HG02970 (cell line): ENCODE measurements at regions not wholly inside any gene's neighbourhood (a gene's known extent, or its start where the extent isn't known, plus 50 kb on each side); places are given as distances from the start of the nearest gene placed in this dataset.

Source experiments
- ATAC-seq: cut with Tn5 transposase; IDR thresholded peaks from one replicate; pipeline ENCODE4 v1.9.1; 2021; ENCODE audit warnings: mild to moderate bottlenecking, moderate library complexity, moderate number of reproducible peaks; ENCODE audit not compliant: unreplicated experiment, low FRiP score

DNA sequence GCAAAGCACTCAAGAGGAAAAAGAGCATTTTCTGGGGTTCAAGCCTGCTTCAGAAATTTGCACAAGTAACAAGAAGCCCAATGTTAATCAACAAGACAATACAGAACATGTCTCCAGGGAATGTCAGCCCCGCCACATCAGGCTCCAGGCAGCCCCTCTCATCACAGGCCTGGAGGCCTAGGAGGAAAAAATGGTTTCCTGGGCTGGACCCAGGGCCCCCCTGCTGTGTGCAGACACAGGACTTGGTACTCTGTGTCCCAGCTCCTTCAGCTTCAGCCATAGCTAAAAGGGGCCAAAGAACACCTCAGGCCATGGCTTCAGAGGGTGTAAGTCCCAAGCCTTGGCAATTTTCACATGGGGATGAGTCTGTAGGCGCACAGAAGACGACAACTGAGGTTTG, 802.9 kb upstream of the KLHL29 start:
- ATAC-seq = no peak

DNA sequence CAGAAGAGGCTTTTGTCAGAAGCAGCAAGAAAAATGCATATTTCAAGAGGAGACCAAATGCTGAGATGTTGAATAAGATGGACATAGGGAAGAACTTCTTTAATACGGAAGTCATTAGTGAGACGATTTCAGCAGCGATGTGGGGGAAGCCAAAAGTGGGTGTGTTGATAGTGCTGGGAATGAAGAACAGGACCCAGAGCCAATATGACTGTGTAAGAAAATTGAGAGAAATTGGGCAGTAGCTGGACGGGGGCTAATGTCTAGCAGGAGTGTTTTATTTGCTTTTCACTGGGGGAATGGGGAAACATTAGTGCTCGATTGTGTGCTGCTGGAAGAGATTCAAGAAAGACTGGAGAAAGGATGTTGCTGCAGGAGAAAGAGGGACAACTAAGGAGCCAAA, 788.7 kb upstream of the KLHL29 start:
- ATAC-seq = no peak

DNA sequence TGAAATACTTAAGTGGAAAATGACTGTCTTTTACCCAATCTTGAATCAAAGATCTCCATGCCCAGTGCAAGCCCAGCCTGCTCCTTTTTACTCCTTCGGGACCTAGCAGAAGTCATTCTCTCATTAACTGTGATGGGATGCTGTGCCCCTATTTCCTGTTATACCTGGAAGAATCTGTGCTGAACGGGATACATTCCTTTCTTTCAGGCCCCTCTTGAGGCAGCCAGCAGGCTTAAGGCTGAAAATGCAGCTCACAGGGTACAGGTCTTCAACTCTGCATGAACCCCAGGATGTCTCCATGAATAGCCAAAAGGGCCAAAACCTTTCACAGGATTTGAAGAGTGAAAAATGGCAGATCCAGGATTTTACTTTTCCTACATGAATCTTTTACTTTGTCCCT, 784.8 kb upstream of the KLHL29 start:
- no peak for ATAC-seq

DNA sequence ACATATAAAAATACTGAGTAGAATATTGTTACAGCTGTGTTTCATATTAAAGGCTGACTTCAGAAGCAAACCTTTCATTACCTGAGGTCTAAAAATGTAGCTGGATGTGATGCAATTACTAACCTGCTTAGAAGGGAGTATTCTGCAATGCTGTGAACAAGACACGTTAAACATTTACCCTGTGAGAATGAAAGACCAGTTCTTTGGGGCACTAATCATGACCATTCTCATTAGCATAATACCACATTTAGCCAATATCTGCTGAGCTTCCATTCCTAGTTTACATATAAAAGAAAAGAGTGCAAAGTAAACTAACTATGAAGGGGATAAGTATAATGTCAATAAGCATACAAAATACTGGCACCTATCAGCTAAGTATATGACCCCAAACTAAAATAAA, 784.0 kb upstream of the KLHL29 start:
- ATAC-seq = no peak

DNA sequence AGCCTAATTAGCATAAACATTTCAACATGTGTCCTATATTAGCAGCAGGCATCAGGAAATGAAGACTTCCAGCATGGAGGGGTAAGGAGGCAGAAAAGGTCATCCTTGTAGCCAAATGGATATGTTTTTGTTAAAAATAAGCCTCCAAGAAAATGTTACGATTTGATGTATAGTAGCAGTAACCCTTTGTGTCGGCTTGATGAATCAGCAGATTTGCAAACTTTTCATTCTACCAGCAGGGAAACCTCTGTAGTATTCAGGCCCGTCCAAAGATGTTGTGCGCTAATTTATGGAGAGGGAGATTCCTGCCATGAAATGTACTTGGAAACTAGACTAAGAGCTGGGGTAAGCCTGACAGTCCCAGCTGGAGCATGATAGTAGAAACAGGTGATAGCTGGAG, 780.8 kb upstream of the KLHL29 start:
- no peak for ATAC-seq

DNA sequence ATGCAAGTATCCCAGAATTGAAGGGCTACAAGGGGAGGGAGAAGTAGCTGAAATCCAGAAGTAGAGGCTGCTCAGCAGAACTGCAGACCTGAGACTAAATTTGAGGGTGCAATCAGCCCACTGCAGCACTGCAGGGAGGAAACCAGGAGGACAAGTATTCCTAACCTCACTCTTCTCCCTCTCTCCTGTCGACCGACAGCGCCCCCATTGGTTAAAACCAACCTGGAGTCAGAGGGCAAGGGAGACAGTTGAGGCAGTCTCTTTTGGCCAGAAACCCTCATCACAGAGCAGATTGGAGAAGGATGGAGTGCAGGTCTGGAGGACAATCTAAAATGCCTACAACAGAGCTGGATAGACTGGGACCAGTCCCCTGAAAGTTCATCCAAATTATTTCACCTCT, 768.9 kb upstream of the KLHL29 start:
- ATAC-seq = no peak

DNA sequence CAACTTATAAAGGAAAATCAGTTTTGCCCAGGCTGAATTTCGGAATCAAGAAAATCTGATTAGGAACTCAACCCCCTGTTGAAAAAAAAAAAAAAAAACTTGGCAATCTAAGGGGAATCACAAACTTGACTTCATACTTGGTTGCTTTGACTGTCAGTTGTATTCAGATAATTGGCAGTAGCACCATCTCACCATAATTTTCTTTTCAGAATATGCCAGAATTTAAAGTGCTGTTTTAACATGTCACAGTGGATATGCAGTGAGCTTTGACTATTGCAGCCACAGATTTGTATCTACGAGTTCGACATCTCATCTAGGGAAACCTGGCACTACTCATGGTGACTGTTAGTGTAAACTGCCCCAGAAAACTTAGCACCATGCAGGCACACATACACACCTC, 761.4 kb upstream of the KLHL29 start:
- ATAC-seq = no peak

DNA sequence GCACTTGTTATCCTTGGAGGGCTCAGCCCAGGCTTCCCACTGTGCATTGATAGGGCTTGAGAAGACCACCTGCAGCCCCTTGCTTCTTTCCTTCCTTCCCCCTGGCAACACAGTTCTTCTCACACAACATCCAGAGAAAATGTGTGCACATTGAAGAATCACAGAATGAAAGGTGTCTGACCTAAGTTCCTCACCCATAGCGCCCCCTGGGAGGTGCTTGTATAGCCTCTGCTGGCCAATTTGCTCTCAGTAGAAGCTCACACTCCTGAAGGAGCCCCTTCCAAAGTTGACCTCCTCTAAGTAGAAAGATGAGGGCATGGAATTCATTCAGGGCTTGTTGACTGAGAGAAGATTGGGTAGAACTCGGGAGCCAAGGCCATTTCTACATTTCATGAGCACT, 758.4 kb upstream of the KLHL29 start:
- no peak for ATAC-seq

DNA sequence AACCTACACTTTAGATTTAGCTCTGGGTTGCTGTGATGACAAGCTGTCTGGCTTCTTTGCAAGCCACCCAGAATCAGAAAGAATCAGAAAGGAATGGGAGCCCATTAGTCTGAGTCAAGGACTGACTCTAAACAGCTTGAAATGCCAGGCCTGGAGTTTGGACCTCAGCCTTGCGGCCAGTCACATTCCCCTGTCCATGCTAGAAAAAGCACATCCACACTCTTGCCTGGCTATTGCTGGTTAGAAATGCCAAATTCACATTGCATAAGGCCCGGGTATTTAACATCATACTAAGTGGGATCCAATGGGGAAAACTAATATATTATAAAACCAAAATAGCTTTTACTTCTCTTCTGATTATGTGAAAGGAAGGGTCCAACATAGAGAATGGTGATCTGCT, 756.8 kb upstream of the KLHL29 start:
- ATAC-seq = no peak

DNA sequence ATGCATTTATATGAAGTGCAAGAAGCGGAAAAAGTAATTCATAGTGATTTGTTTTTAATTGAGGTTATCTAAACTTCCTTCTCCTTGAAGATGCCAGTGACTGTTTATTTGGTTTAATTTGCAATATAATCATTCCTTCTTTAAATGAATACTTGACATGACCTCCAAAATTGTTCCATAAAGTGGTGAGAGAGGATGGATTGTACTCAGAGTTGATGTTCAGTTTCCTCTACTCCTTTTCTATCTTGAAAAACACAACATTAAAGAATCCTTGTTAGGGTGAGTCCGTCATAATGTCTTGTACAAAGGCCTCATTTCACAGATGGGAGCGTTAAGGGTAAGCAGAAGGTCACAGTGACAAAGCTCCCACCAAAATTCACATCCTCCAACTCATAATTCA, 756.1 kb upstream of the KLHL29 start:
- no peak for ATAC-seq

DNA sequence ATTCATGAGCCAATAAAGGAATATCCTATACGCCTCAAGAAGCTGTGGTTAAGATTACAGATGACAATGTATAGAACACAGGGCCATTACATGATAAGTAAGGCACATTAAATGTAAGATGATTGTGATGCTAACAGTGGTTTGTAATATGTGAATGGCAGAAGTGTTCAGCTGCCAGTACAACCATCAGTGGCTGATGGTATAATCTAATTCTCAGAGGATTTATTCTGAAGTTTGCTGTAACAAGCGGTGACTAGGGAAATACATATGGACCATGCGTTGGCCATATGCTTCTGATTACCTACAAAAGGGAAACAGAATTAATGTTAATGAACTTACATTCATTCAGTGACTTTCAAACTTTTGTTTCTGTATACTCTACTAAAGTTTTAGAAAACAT, 750.8 kb upstream of the KLHL29 start:
- ATAC-seq = no peak

DNA sequence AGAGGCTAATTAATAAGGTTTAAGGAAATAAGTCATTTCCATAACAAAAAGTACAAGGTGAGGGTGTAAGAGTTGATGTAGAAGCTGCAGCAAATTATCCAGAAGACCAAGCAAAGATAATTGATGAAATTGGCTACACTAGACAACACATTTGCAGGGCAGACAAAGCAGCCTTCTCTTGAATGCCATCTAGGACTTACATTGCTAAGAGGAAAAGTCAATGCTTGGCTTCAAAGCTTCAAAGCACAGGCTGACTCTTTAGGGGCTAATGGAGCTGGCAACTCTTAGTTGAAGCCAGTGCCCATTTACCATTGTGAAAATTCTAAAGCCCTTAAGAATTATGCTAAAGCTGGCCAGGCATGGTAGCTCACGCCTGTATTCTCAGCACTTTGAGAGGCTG, 728.6 kb upstream of the KLHL29 start:
- no peak for ATAC-seq

DNA sequence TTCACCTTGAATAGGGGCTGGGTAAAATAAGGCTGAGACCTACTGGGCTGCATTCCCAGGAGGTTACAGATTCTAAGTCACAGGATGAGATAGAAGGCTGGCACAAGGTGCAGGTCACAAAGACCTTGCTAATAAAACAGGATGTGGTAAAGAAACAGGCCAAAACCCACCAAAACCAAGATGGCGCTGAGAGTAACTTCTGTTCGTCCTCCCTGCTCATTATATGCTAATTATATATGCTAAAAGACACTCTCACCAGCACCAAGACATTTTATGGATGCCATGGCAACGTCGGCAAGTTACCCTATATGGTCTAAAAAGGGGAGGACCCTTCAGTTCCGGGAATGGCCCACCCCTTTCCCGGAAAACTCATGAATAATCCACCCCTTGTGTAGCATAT, 711.5 kb upstream of the KLHL29 start:
- no peak for ATAC-seq

DNA sequence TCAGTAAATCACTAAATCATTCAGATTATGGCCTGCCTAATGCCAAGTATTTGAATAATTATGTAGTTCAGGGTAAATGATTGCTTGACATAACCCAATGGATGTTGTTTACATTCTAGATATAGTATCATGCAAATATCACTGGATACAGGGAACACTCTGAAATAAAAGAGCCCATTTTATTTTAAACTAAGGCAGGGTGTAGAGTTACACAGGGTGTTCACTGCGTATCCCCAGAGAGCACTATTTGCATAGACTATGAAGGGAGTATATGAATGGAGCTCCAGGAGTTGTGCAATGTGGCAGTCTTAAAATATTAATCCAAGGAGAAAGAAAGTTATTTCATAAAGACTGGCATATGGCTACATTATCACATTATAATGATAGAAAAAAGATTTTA, 701.1 kb upstream of the KLHL29 start:
- no peak for ATAC-seq

DNA sequence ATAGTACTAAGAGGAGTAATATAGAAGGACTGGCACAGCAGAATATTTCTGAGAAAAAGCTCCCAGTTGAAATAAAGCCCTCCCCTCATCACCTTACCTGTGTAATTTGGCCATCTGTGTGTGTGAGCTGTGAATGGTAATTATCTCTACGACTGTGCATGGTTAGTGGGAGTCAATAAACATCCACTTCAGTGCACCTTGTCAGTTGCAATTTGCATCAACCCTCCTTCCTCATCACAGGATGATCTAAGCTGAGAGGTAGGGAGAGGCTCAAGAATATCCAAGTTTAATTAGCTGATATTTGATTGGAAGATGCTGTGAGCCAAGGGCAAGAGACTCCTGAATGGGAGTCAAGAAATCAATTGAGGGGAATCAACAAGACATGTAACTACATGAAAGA, 694.9 kb upstream of the KLHL29 start:
- no peak for ATAC-seq

DNA sequence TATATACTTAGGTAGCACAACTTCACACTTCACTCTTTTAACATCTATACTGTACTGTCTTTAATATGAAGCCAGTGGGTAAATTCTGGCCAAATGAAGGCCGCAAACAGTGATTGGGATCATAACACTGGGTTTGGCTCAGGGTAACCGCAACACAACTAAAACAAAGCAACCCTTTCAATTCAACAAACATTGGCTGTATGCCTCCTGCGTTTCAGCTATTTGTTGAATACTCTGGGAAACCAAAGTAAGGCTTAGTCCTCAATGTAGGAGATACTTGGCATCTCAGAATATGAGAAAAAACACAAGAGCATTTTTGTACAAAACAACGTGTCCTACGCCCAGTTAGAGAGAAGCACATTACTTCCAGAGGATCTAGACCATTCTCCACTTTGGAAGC, 693.3 kb upstream of the KLHL29 start:
- ATAC-seq = no peak

DNA sequence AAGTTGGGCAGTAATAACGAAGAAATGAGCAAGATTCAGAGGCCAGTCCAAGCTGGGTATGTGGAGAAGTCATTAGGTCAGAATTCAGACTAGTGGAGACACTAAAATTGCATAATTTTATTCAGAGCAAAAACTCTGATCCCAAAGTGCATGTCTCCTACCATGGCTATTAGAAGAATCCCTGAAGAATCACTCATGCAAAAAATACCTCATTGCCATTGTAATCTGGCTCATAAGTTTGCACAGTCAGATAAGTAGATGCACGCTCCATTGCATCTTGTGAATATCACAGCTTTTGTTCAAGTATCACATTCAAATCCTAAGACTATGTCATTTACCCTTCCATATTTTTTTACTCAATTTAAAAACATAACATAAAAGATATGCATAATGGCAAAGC, 692.2 kb upstream of the KLHL29 start:
- no peak for ATAC-seq

DNA sequence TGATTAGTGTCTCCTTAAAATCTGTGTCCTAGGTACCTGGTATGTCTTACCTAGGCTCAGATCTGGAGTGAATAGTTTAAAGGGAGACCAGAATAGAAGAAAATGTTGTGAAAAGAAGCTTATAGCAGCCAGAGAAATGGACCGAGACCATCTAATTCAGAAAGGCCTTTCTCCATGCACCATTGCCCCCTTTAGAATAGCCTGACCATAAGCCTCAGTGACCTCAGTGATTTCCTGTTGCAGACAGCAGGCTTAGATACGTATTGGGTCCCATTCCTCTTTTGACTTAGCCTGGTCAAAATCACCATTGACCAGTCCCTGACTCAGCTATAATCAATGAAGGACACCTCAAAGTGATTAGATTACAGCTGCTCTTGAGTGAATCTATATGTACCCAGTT, 690.7 kb upstream of the KLHL29 start:
- no peak for ATAC-seq

DNA sequence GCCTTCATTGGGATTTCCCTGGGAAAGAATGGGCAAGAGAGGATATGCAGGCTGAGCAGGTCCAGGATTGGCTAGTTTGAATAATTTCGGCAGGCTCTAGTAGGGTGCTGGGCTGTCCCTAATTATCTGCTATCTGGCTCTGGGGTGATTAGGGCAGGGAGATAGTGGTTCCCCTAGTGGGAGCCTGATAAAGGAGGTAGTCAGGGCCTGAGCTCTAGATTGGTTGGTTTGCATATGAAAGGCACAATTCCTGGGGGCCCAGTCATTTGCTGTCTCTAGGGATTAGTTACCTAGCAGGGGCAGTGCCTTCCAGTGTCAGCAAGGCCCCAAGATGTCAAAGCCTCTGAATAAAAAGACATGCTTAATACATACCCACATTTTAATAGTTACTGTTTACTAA, 690.1 kb upstream of the KLHL29 start:
- no peak for ATAC-seq

DNA sequence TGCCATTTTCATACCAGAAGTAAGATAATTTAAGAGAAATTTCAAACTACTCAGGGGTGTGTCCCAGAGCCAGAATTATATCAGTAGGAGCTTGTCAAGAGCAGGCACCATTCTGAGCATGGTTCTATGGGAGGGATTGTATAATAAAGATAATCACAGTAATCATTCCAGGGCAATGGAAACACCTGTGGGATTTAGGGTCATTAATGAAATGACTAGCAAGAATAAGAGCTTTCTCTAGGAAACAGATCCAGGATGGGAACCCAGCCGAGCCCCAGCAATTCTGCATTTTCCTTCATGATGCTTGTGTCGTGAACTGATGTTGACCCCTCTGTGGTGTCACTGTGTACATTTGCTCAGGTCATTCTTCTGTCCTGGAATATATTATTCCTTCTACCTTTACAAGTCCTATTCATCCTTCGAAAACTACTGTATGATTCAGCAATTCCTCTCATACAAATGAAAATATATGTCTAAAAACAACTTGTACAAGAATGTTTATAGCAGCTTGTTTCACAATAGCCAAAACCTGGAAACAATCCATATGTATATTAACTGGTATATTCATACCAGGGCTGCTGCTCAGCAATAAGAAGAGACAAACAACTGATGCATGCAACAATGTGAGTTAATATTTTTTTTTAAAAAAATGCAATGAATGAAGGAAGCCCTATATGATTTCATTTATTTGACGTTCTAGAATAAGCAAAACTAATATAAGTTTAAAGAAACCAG, 687.8 kb upstream of the KLHL29 start:
- no peak for ATAC-seq

DNA sequence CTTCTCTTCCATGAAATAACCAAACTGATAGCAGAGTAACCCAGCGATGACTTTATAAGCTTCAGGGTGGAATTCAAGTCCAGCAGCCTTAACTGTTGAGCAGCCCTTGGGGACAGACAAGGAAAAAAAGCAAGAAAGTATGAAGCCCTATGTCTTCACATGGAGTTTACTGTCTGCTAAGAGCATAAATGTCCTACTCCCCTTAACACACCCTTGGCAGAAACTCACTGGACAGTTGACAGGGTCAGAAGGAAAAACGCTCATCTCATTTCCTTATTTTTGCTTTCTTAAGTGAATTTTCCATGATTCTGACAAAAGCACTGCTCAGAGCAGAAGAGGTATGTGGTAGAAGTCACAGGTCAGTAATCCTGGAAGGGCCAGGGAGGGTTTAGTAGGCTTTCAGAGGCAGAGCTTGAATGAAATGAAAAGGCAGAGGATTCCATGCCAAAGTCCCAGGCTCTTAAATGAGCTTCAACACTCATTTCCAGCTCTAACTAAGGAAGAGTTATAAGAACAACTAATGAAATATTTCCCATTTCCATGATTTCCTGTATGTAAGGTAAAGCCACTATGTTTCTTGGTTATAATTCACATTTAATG, 683.3 kb upstream of the KLHL29 start:
- no peak for ATAC-seq

DNA sequence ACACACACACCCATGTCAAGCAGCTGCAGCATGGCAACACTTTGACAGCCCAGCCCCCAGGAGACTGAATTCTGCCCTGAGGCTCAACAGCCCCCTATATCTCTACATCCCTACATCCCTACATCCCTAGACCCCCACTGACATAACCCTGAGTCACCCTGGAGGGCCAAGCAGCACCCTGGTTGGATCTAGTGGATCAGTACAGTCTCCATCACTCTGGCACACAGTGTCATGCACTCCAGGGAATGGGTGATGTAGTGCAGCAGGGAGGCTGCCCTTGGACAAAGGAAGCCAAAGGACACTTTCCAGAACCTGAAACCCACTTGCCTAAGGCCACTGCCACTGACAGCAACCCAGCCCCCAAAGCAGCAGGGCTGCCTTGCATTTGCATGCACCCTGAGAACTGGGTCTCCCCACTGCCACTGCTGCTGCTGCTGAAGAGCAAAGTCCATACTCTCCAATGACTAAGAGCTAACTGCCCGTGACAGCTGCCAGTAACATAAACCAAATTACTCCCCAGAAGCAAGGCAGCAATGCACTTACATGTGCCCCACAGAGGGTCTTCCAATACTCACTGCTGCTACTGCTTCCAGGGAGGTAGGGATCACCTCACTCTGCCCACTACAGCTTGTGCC, 681.6 kb upstream of the KLHL29 start:
- no peak for ATAC-seq
